SK-N-SH (cell line): ENCODE measurements at regions not wholly inside any gene's neighbourhood (a gene's known extent, or its start where the extent isn't known, plus 50 kb on each side); places are given as distances from the start of the nearest gene placed in this dataset.

Experiments used
- CTCF ChIA-PET: fragments of 300-600, 350-600 bp; formaldehyde crosslinking; extraction: SDS; loops from one replicate; lab custom pipeline; 2021; lab: Yijun Ruan, JAX
- POLR2A ChIA-PET: fragments of 350-600 bp; sonication (Branson Sonifier 250); formaldehyde crosslinking; extraction: SDS; loops from one replicate; lab custom pipeline; 2020; ENCODE audit warnings: antibody characterized with exemption, inconsistent platforms; lab: Yijun Ruan, JAX
- DNase-seq: peaks from one replicate; pipeline ENCODE4 v3.0.0; 2012
- H2AFZ ChIP-seq: fragments of 200-600 bp; sonication (generic); 2 replicates; pipeline ENCODE4 v1.8.1; 2016; ENCODE audit warnings: antibody characterized with exemption, mild to moderate bottlenecking, low read depth
- H3F3A ChIP-seq: fragments of 200-600 bp; sonication (generic); replicated peaks from 2 replicates; pipeline ENCODE3; 2016; ENCODE audit warnings: antibody characterized with exemption, mild to moderate bottlenecking; ENCODE audit not compliant: insufficient read depth
- H3K27ac ChIP-seq, 2 experiments: fragments of 200-500 bp in 1 of 2; fragments of 200-600 bp in 1 of 2; sonication (Bioruptor generic) in 1 of 2; sonication (generic), shearing (Covaris generic) in 1 of 2; 2 replicates each; pipeline versions ENCODE4 v1.5.1 to v1.6.1; 2014 to 2016; ENCODE audit warnings: low read depth in 2 of 2, inconsistent platforms in 1 of 2, low read length in 1 of 2, mild to moderate bottlenecking in 1 of 2, mixed read lengths in 1 of 2
- H3K27me3 ChIP-seq: fragments of 200-600 bp; sonication (generic), shearing (Covaris generic); 2 replicates; pipeline ENCODE4 v1.6.1; 2016; ENCODE audit warnings: mixed run types; ENCODE audit not compliant: insufficient read depth
- H3K36me3 ChIP-seq, 2 experiments: fragments of 200-500 bp in 1 of 2; fragments of 200-600 bp in 1 of 2; sonication (Bioruptor generic) in 1 of 2; sonication (generic) in 1 of 2; replicated peaks in 1 of 2; 2 replicates each; pipeline versions ENCODE3 to v1.5.1; 2014 to 2016; ENCODE audit warnings: low read length in 1 of 2, mild to moderate bottlenecking in 1 of 2; ENCODE audit not compliant: insufficient read depth in 2 of 2, control insufficient read depth in 1 of 2
- H3K4me1 ChIP-seq, 2 experiments: fragments of 200-500 bp in 1 of 2; fragments of 200-600 bp in 1 of 2; sonication (Bioruptor generic) in 1 of 2; sonication (generic), shearing (Covaris generic) in 1 of 2; 2 replicates each; pipeline versions ENCODE4 v1.5.1 to v1.6.1; 2014 to 2016; ENCODE audit warnings: low read depth in 1 of 2, low read length in 1 of 2, mixed run types in 1 of 2; ENCODE audit not compliant: insufficient read depth in 2 of 2, control insufficient read depth in 1 of 2
- H3K4me2 ChIP-seq: fragments of 200-600 bp; sonication (generic), shearing (Covaris generic); 2 replicates; pipeline ENCODE4 v1.6.1; 2017; ENCODE audit warnings: mixed run types
- H3K4me3 ChIP-seq, 2 experiments: fragments of 200-500 bp in 1 of 2; fragments of 200-600 bp in 1 of 2; sonication (Bioruptor generic) in 1 of 2; sonication (generic), shearing (Covaris generic) in 1 of 2; 2 replicates each; pipeline versions ENCODE4 v1.5.1 to v1.8.1; 2014 to 2016; ENCODE audit warnings: low read depth in 2 of 2, inconsistent platforms in 1 of 2, low read length in 1 of 2, mild to moderate bottlenecking in 1 of 2, mixed read lengths in 1 of 2, moderate library complexity in 1 of 2
- H3K79me2 ChIP-seq: fragments of 200-600 bp; sonication (generic); 2 replicates; pipeline ENCODE4 v1.8.1; 2017; ENCODE audit warnings: mild to moderate bottlenecking; ENCODE audit not compliant: insufficient read depth
- H3K9ac ChIP-seq: fragments of 200-600 bp; sonication (generic); 2 replicates; pipeline ENCODE4 v1.6.1; 2017; ENCODE audit warnings: mixed run types
- H3K9me2 ChIP-seq: fragments of 200-600 bp; sonication (generic); 2 replicates; pipeline ENCODE4 v1.6.1; 2017; ENCODE audit warnings: mixed run types
- H3K9me3 ChIP-seq: fragments of 200-600 bp; sonication (generic); 2 replicates; pipeline ENCODE4 v1.6.1; 2017; ENCODE audit warnings: mixed run types, mild to moderate bottlenecking, moderate library complexity
- H4K20me1 ChIP-seq: fragments of 200-600 bp; sonication (generic); 2 replicates; pipeline ENCODE4 v1.6.1; 2017; ENCODE audit warnings: mild to moderate bottlenecking, mixed run types; ENCODE audit not compliant: insufficient read depth
- ELF1 ChIP-seq: IDR thresholded peaks from 2 replicates; pipeline ENCODE4 v1.4.0; 2012
- EZH2phosphoT487 ChIP-seq: fragments of 200-600 bp; sonication (generic); IDR thresholded peaks from 2 replicates; pipeline ENCODE4 v1.6.1; 2017; ENCODE audit warnings: low read depth, mixed run types, mild to moderate bottlenecking, antibody characterized with exemption, moderate library complexity, borderline replicate concordance
- FOSL2 ChIP-seq: IDR thresholded peaks from 2 replicates; pipeline ENCODE4 v1.4.0; 2012; ENCODE audit warnings: low read depth, mild to moderate bottlenecking, moderate library complexity, borderline replicate concordance
- GABPA ChIP-seq: IDR thresholded peaks from 2 replicates; pipeline ENCODE4 v1.4.0; 2012; ENCODE audit warnings: low read depth, mild to moderate bottlenecking
- MEF2A ChIP-seq: IDR thresholded peaks from 2 replicates; pipeline ENCODE4 v1.4.0; 2012; ENCODE audit warnings: low read depth, borderline replicate concordance
- MXI1 ChIP-seq: IDR thresholded peaks from 2 replicates; pipeline ENCODE4 v1.6.1; 2012; ENCODE audit warnings: mild to moderate bottlenecking, low read depth, low read length, improper control_type of control experiment
- NFIC ChIP-seq: IDR thresholded peaks from 2 replicates; pipeline ENCODE4 v1.4.0; 2012; ENCODE audit warnings: borderline replicate concordance
- NRF1 ChIP-seq: IDR thresholded peaks from 2 replicates; pipeline ENCODE4 v1.6.1; 2012; ENCODE audit warnings: low read depth, mild to moderate bottlenecking, low read length
- POLR2AphosphoS5 ChIP-seq: IDR thresholded peaks from 2 replicates; pipeline ENCODE4 v1.6.1; 2012; ENCODE audit warnings: low read depth, low read length
- RAD21 ChIP-seq: IDR thresholded peaks from 2 replicates; pipeline ENCODE4 v1.6.1; 2012; ENCODE audit warnings: mild to moderate bottlenecking, low read length
- RFX5 ChIP-seq: IDR thresholded peaks from 2 replicates; pipeline ENCODE4 v1.6.1; 2012; ENCODE audit warnings: mild to moderate bottlenecking, improper control_type of control experiment, low read length
- SMC3 ChIP-seq: IDR thresholded peaks from 2 replicates; pipeline ENCODE4 v1.6.1; 2012; ENCODE audit warnings: low read depth, low read length, improper control_type of control experiment
- TAF1 ChIP-seq: IDR thresholded peaks from 2 replicates; pipeline ENCODE4 v1.6.1; 2012; ENCODE audit warnings: low read depth, mild to moderate bottlenecking, low read length, moderate library complexity, borderline replicate concordance
- TEAD4 ChIP-seq: IDR thresholded peaks from 2 replicates; pipeline ENCODE4 v1.4.0; 2012; ENCODE audit warnings: mild to moderate bottlenecking, borderline replicate concordance; ENCODE audit not compliant: insufficient read depth
- USF1 ChIP-seq: IDR thresholded peaks from 2 replicates; pipeline ENCODE4 v1.4.0; 2012; ENCODE audit warnings: low read depth, borderline replicate concordance
- USF2 ChIP-seq: fragments of 150-350 bp; IDR thresholded peaks from 2 replicates; pipeline ENCODE4 v1.6.1; 2017; ENCODE audit warnings: antibody characterized with exemption, low read length, low read depth, borderline replicate concordance
- ZBTB33 ChIP-seq: IDR thresholded peaks from 2 replicates; pipeline ENCODE4 v1.4.0; 2012; ENCODE audit warnings: low read depth, borderline replicate concordance
- WGBS: methylation state at CpG from one replicate; pipeline ENCODE4 v1.1.6; 2017; ENCODE audit warnings: low lambda C conversion rate; 5-methylcytosine and 5-hydroxymethylcytosine counted together

- no peak for TF ChIP-seq ZBTB33
- no peak for TF ChIP-seq RFX5
Observed at GRCh38 chr12:90393652-90394051, 561.3 kb downstream of the CCER1 start (continued).

GRCh38 chr12:90393089-90393488 is 561.9 kb downstream of the CCER1 start:
- WGBS = 62% methylated on average over 3 of the region's 3 CpGs
- no peaks in the 10 kb centered on the region for H3K36me3 ChIP-seq
- no peaks in the 10 kb centered on the region for H3K4me1 ChIP-seq
- no peaks in the 10 kb centered on the region for H4K20me1 ChIP-seq
- TF ChIP-seq TAF1 = no peak
- no peak for TF ChIP-seq ZBTB33
- TF ChIP-seq RFX5 = no peak
- no peak for TF ChIP-seq NFIC
- TF ChIP-seq ELF1 = no peak
- no peak for TF ChIP-seq FOSL2
- TF ChIP-seq MXI1 = no peak
- TF ChIP-seq USF1 = no peak
- H2AFZ ChIP-seq = no peak overlapping the region
- H3K79me2 ChIP-seq = no peaks in the 10 kb centered on the region
- H3K4me3 ChIP-seq = no peak overlapping the region
- ChIA-PET POLR2A (no interaction called here), CTCF (no interaction called here)
- no peak for DNase-seq
- H3F3A ChIP-seq = no peaks in the 10 kb centered on the region
- no peak overlapping the region for H3K4me2 ChIP-seq
- no peaks in the 10 kb centered on the region; the same call in 1 of the 2 replicates for H3K9me2 ChIP-seq
- no peak overlapping the region for H3K9ac ChIP-seq
- H3K27ac ChIP-seq = no peak overlapping the region
- no peaks in the 10 kb centered on the region for H3K27me3 ChIP-seq
- no peaks in the 10 kb centered on the region for H3K9me3 ChIP-seq

- Histone ChIP-seq H3K27ac (no peak overlapping the region), H3K9ac (no peak overlapping the region), H4K20me1 (no peaks in the 10 kb centered on the region), H3K27me3 (no peaks in the 10 kb centered on the region), H3K9me3 (no peaks in the 10 kb centered on the region), H3K79me2 (no peaks in the 10 kb centered on the region), H3K4me1 (no peaks in the 10 kb centered on the region), H2AFZ (no peak overlapping the region), H3F3A (no peaks in the 10 kb centered on the region), H3K36me3 (no peaks in the 10 kb centered on the region)
- CTCF ChIA-PET = no interaction called here
- POLR2A ChIA-PET = no interaction called here
- TF ChIP-seq POLR2AphosphoS5 (no peak), SMC3 (no peak), EZH2phosphoT487 (no peak), NRF1 (no peak), FOSL2 (no peak), USF2 (no peak), GABPA (no peak), TEAD4 (no peak), MEF2A (no peak), RAD21 (no peak)
- TF ChIP-seq, all 33 proteins: peak for 0
- DNase-seq = no peak
- no peak overlapping the region for H3K4me2 ChIP-seq
- no peak overlapping the region for H3K4me3 ChIP-seq
- no peaks in the 10 kb centered on the region; the same call in 1 of the 2 replicates for H3K9me2 ChIP-seq
- 23% methylated on average over 2 of the region's 2 CpGs for WGBS
Observed at GRCh38 chr12:90390947-90391346, 564.0 kb downstream of the CCER1 start.
